GM13977 (cell line): ENCODE measurements at regions not wholly inside any gene's neighbourhood (a gene's known extent, or its start where the extent isn't known, plus 50 kb on each side); places are given as distances from the start of the nearest gene placed in this dataset.

ENCODE experiments used
- DNase-seq: peaks from one replicate; pipeline ENCODE4 v3.0.0; 2012; ENCODE audit warnings: low spot score
- CTCF ChIP-seq: IDR thresholded peaks from 2 replicates; pipeline ENCODE4 v1.5.1; 2012; ENCODE audit warnings: mild to moderate bottlenecking, control low read depth; ENCODE audit not compliant: insufficient read depth; ENCODE audit errors: extremely low read depth, missing control alignments
- in situ Hi-C: fragments of 300-500 bp; cut with MboI; formaldehyde crosslinking; loops from one replicate; pipeline ENCODE4 v1.12.0; 2022; ENCODE audit warnings: low sequenced_read_pairs, low pct_unique_long_range_greater_than_20kb, mixed read lengths, inconsistent platforms; ENCODE audit not compliant: unreplicated experiment

DNA sequence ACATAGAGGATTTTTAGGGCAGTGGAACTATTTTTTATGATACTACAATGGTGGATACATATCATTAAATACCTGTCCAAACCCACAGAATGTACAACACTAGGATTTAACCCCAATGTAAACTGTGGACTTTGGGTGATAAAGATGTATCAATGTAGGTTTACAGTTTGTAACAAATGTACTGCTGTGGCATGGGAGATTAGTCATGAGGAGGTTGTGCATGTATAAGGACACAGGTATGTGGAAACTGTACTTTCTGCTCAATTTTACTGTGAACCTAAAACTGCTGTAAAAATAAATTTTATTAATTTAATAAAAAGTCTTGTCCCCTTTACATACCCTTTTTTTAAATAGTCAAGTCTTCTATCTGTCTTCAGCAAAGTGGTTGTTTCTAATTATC is 322.5 kb upstream of the EPHA3 start:
- no peak for TF ChIP-seq CTCF
- no peak for DNase-seq
- in situ Hi-C loops = no loop called here

DNA sequence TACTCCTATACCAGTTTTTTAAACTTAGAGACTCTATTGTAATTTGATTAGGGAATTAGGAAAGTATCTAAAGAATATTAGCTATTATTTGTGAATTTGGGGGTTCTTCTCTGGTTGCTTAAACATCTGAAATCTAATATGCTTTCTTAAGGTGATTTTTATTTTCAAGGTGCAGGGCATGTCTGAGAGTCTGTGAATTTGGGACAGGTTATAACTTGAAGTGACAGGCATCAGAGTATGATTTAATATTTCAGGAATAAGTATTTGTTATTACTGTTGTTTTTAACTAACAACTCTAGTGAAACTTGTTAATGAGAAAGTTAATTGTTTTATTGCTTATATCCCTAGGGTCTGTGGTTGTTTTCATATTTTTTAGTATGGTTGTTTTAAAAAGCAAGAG is 321.6 kb upstream of the EPHA3 start:
- no peak for TF ChIP-seq CTCF

DNA sequence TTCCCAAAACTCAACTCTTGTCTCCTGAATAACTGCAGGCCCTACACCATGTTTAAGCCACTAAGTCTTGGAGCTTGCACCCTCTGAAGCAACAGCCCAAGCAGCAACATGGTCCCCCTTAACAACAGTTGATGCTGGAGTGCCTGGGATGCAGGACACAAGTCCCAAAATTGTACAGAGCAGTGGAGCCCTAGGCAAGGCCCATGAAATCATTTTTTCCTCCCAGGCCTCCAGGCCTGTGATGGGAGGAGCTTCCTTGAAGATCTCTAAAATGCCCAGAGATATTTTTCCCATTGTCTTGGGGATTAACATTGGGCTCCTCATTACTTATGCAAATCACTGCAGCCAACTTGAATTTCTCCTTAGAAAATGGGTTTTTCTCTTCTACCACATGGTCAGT is 311.9 kb upstream of the EPHA3 start:
- no peak for DNase-seq
- no peak for TF ChIP-seq CTCF
- in situ Hi-C loops = no loop called here

More for the DNA sequence above, 321.6 kb upstream of the EPHA3 start:
- in situ Hi-C loops = no loop called here
- DNase-seq = no peak

DNA sequence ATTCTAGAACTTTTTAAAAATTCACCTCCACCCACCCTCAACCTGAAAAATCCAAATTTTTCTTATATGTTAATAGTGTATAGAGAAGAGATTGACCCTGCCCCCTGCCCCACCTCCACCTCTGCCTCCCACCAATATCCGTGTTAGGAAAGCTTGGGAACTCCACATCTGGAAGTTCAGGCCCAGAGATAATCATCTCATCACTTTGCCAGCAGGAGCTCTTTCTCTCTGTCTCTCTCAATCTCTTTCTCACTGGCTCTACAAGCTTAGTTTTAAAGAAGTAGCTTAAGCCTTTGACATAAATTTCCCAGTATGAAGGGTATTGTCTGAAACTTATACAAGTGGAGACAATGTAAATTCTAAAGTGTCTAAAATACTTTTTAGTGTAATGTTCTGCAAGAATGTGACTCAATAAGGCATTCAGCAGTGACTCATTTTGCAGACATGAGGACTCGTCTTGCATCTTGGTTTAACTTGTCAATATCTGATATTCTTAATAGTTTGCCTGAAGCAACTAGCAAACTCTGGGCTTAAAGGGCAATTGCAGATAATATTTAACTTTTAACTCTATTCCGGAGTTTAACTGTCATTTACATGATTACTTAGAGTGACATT is 299.8 kb upstream of the EPHA3 start:
- no peak for TF ChIP-seq CTCF
- in situ Hi-C loops = no loop called here
- no peak for DNase-seq

GRCh38 chr3:88809993-88810392 is 297.4 kb upstream of the EPHA3 start:
- no peak for DNase-seq
- TF ChIP-seq CTCF = no peak
- in situ Hi-C loops = no loop called here

GRCh38 chr3:88810455-88810854 is 297.0 kb upstream of the EPHA3 start:
- TF ChIP-seq CTCF = no peak
- in situ Hi-C loops = no loop called here
- no peak for DNase-seq

- DNase-seq = no peak
- TF ChIP-seq CTCF = no peak
- in situ Hi-C loops = no loop called here
Measured at GRCh38 chr3:88811096-88811495, 296.3 kb upstream of the EPHA3 start.
